ENCODE measurements at regions not wholly inside any gene's neighbourhood (a gene's known extent, or its start where the extent isn't known, plus 50 kb on each side); places are given as distances from the start of the nearest gene placed in this dataset.

- 46 to 50% methylated on average over 4 of the region's 4 CpGs for WGBS, 2 donors
- no peak for TF ChIP-seq CTCF (IDR thresholded peaks at IDR 0.05)
Observed at GRCh38 chr13:34103854-34104253, 285.9 kb downstream of the RFC3 start.

GRCh38 chr13:34104853-34105252 is 286.9 kb downstream of the RFC3 start:
- no peak for DNase-seq
- FAIRE-seq, result no peak
- no peaks in the 10 kb centered on the region for H3K27me3 ChIP-seq
- intact Hi-C loops (cut with DNase I), result no loop called here
- no peaks in the 10 kb centered on the region for H3K36me3 ChIP-seq
- TF ChIP-seq CTCF (IDR thresholded peaks at IDR 0.05), result no peak
- H3K4me3 ChIP-seq, result no peak overlapping the region
- no peaks in the 10 kb centered on the region for H3K9me3 ChIP-seq
- H3K4me1 ChIP-seq, result no peaks in the 10 kb centered on the region
- no peak for ATAC-seq
- WGBS, 2 donors, result 77 to 81% methylated on average over 4 of the region's 4 CpGs
- peak overlapping the region in 2 of 4 donors; percentile 14 to 42 for H3K27ac ChIP-seq

More at GRCh38 chr13:34103854-34104253, 285.9 kb downstream of the RFC3 start:
- H3K9me3 ChIP-seq, result no peaks in the 10 kb centered on the region
- no peak overlapping the region for H3K4me3 ChIP-seq
- ATAC-seq, result peak; percentile 72 to 83 (median 78)
- FAIRE-seq, result no peak
- DNase-seq, result no peak
- H3K27me3 ChIP-seq, result no peaks in the 10 kb centered on the region
- intact Hi-C loops (cut with DNase I), result no loop called here
- H3K36me3 ChIP-seq, result no peaks in the 10 kb centered on the region
- no peaks in the 10 kb centered on the region for H3K4me1 ChIP-seq
- peak overlapping the region in 2 of 4 donors; percentile 42 to 58 for H3K27ac ChIP-seq

GRCh38 chr13:34107806-34108205 is 289.9 kb downstream of the RFC3 start:
- Histone ChIP-seq H3K27me3 (no peaks in the 10 kb centered on the region), H3K36me3 (no peaks in the 10 kb centered on the region), H3K9me3 (no peaks in the 10 kb centered on the region), H3K4me3 (no peak overlapping the region), H3K27ac (no peak overlapping the region), H3K4me1 (no peaks in the 10 kb centered on the region)
- intact Hi-C loops (cut with DNase I), result no loop called here
- DNase-seq (no peak), ATAC-seq (no peak), FAIRE-seq (no peak)
- TF ChIP-seq CTCF (IDR thresholded peaks at IDR 0.05), result no peak
- whole genome bisulfite sequencing, 2 donors, result 86 to 96% methylated on average over 1 of the region's 1 CpG

GRCh38 chr13:34108410-34108809 is 290.5 kb downstream of the RFC3 start:
- TF ChIP-seq CTCF (IDR thresholded peaks at IDR 0.05), result no peak
- Histone ChIP-seq H3K9me3 (no peaks in the 10 kb centered on the region), H3K36me3 (no peaks in the 10 kb centered on the region), H3K4me1 (no peaks in the 10 kb centered on the region), H3K27ac (no peak overlapping the region), H3K27me3 (no peaks in the 10 kb centered on the region), H3K4me3 (no peak overlapping the region)
- FAIRE-seq (no peak), ATAC-seq (no peak), DNase-seq (no peak)
- 90 to 92% methylated on average over 2 of the region's 2 CpGs for WGBS, 2 donors
- intact Hi-C loops (cut with DNase I), result no loop called here

GRCh38 chr13:34114581-34114980 is 296.6 kb downstream of the RFC3 start:
- TF ChIP-seq CTCF (IDR thresholded peaks at IDR 0.05), result no peak
- no peak overlapping the region for H3K4me3 ChIP-seq
- intact Hi-C loops (cut with DNase I), result no loop called here
- H3K27me3 ChIP-seq, result no peaks in the 10 kb centered on the region
- no peak overlapping the region for H3K27ac ChIP-seq
- ATAC-seq (no peak), FAIRE-seq (no peak), DNase-seq (no peak)
- no peaks in the 10 kb centered on the region for H3K36me3 ChIP-seq
- H3K9me3 ChIP-seq, result no peaks in the 10 kb centered on the region
- 64 to 68% methylated on average over 3 of the region's 3 CpGs for WGBS, 2 donors
- H3K4me1 ChIP-seq, result no peaks in the 10 kb centered on the region

All from pancreas (tissue), 10 donors.